GM18519 (cell line): ENCODE measurements at regions not wholly inside any gene's neighbourhood (a gene's known extent, or its start where the extent isn't known, plus 50 kb on each side); places are given as distances from the start of the nearest gene placed in this dataset.
A peak's percentile ranks its signal among the peaks of the same experiment; 100 is the strongest.

Experiments
- ATAC-seq: cut with Tn5 transposase; IDR thresholded peaks from one replicate; pipeline ENCODE4 v1.9.1; 2021; ENCODE audit warnings: mild to moderate bottlenecking, moderate library complexity; ENCODE audit not compliant: unreplicated experiment, low FRiP score

- no peak for ATAC-seq
These were observed 255.4 kb downstream of the LOXHD1 start for GRCh38 chr18:46401486-46402070.

GRCh38 chr18:46402396-46402795, 254.6 kb downstream of the LOXHD1 start:
- ATAC-seq, result no peak

- no peak for ATAC-seq
These were observed 254.1 kb downstream of the LOXHD1 start for GRCh38 chr18:46402945-46403344.

- no peak for ATAC-seq
These were observed 251.0 kb downstream of the LOXHD1 start for GRCh38 chr18:46405832-46406538.

GRCh38 chr18:46406539-46406932, 250.5 kb downstream of the LOXHD1 start:
- no peak for ATAC-seq

GRCh38 chr18:46407486-46408166, 249.4 kb downstream of the LOXHD1 start:
- ATAC-seq, result no peak

- no peak for ATAC-seq
These were observed 248.6 kb downstream of the LOXHD1 start for GRCh38 chr18:46408334-46408987.

GRCh38 chr18:46411191-46411828, 245.7 kb downstream of the LOXHD1 start:
- no peak for ATAC-seq

- ATAC-seq, result no peak
These were observed 244.9 kb downstream of the LOXHD1 start for GRCh38 chr18:46411867-46412690.

- ATAC-seq, result no peak
These were observed 244.1 kb downstream of the LOXHD1 start for GRCh38 chr18:46412916-46413315.

- ATAC-seq, result no peak
These were observed 243.3 kb downstream of the LOXHD1 start for GRCh38 chr18:46413684-46414083.

- ATAC-seq, result no peak
These were observed 242.2 kb downstream of the LOXHD1 start for GRCh38 chr18:46414863-46415262.

GRCh38 chr18:46415532-46416252, 241.3 kb downstream of the LOXHD1 start:
- no peak for ATAC-seq

GRCh38 chr18:46416706-46417638, 240.0 kb downstream of the LOXHD1 start:
- ATAC-seq, result peak; percentile 82

- no peak for ATAC-seq
These were observed 238.3 kb downstream of the LOXHD1 start for GRCh38 chr18:46418663-46419260.

- ATAC-seq, result no peak
These were observed 237.5 kb downstream of the LOXHD1 start for GRCh38 chr18:46419391-46420141.

GRCh38 chr18:46421973-46422551, 235.0 kb downstream of the LOXHD1 start:
- ATAC-seq, result no peak
